ENCODE measurements at regions not wholly inside any gene's neighbourhood (a gene's known extent, or its start where the extent isn't known, plus 50 kb on each side); places are given as distances from the start of the nearest gene placed in this dataset.

DNA sequence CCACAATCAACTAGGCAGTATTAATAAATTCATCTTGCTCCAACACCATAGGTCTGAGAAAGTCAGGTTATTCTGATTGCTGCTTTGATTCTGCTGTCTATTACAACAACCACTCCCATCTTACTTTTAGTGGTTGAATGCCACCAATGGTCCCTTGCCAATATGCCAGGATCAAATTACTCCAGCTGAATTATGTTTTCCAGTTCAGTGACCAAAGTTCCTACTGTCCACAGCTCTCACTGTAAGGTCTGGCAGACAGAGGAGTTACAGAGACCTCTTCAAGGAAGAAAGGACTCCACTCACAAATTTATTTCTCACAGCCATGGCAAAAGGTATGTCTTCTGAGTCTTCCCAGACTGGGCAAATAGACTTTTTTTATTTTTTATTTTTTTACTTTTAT is 557.0 kb downstream of the HAO1 start:
- Histone ChIP-seq H3K9ac (ENCODE audit: low read length) (no peak overlapping the region), H3K27ac (ENCODE audit: low read length) (no peak overlapping the region), H3K9me3 (ENCODE audit: control insufficient read depth, low read depth, low read length) (no peaks in the 10 kb centered on the region), H3K36me3 (ENCODE audit: control insufficient read depth, low read depth, low read length) (no peaks in the 10 kb centered on the region), H3K4me3 (ENCODE audit: low read length) (no peak overlapping the region), H3K27me3 (ENCODE audit: control insufficient read depth, insufficient read depth, low read length) (no peaks in the 10 kb centered on the region), H3K4me1 (ENCODE audit: control insufficient read depth, low read depth, low read length) (no peaks in the 10 kb centered on the region)

DNA sequence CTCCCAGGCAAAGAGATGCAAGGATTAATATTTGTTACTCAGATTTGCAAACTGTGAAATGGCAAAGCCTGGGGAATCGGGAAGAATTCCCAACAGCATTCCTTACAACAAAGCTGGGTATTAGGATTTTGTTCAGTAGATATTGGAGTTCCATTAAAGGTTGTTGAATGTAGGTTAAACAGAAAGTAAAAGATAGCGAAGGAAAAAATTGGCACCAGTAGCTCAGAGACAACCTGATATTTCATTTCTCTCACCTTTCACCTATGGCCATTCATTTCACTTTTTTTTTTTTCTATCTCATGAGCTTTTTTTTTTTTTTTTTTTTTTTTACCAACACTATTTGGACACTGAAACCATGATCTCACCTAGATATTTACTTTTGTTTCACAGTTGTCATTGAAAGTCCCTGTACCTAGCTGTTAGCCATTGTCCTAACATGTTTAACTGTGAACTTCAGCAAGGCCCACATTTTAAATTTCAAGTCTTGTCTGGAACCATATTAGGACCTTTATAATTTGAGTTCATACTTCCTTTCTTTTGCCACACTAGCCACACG is 552.5 kb downstream of the HAO1 start:
- no peak overlapping the region for H3K9ac ChIP-seq (ENCODE audit: low read length)
- no peak overlapping the region for H3K4me3 ChIP-seq (ENCODE audit: low read length)
- no peak overlapping the region for H3K27ac ChIP-seq (ENCODE audit: low read length)
- no peaks in the 10 kb centered on the region for H3K36me3 ChIP-seq (ENCODE audit: control insufficient read depth, low read depth, low read length)
- no peaks in the 10 kb centered on the region for H3K4me1 ChIP-seq (ENCODE audit: control insufficient read depth, low read depth, low read length)
- no peaks in the 10 kb centered on the region for H3K9me3 ChIP-seq (ENCODE audit: control insufficient read depth, low read depth, low read length)
- H3K27me3 ChIP-seq (ENCODE audit: control insufficient read depth, insufficient read depth, low read length), result no peaks in the 10 kb centered on the region

DNA sequence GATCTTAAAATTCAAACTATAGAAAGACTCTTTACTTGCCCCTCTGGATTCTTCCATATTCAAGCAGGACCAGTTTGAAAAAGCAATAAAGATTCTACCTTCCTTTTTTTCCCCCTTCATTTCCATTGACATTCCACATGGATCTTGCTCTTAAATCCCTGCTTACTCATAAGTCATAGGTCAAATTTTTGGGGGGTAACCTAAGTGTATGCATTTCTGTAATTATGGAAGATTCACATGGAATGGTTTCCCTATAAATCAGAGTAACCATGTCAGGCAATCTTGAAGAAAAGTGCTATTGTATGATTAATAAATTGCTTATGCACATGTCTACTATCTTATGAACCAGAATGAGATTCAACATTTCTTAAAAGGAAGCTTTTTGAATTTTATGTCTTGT is 551.0 kb downstream of the HAO1 start:
- Histone ChIP-seq H3K36me3 (ENCODE audit: control insufficient read depth, low read depth, low read length) (no peaks in the 10 kb centered on the region), H3K27ac (ENCODE audit: low read length) (no peak overlapping the region), H3K9ac (ENCODE audit: low read length) (no peak overlapping the region), H3K9me3 (ENCODE audit: control insufficient read depth, low read depth, low read length) (no peaks in the 10 kb centered on the region), H3K27me3 (ENCODE audit: control insufficient read depth, insufficient read depth, low read length) (no peaks in the 10 kb centered on the region), H3K4me3 (ENCODE audit: low read length) (no peak overlapping the region), H3K4me1 (ENCODE audit: control insufficient read depth, low read depth, low read length) (no peaks in the 10 kb centered on the region)

DNA sequence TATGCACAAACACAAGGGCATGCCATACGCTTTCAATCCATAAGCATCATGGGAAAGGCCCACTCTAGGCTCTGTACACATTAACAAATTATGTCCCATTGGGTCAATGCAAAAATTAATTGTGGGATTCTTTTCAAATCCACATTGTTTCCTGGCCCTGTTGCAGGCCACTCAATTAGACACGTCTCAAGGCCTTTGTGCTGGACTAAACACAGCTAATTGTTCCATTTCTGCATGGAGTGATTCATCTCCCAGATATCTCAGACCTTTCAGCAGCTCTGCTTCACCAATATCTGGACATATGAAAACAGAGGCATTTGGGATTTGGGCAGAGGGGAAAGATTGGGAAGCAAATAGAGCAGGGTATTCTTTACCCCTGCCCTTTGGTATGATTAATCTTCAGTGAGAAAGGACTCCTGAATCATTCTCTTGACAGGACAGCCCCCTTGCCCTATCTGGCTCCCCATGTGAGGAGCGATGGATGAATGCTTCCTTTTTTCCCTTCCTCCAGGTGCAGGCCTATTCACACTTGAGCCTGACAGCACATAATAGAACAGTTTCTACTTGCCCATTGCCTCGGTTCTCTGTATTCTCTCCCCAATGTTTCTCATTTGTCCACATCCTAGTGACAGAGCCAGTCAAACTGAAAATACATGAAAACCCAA is 547.6 kb downstream of the HAO1 start:
- Histone ChIP-seq H3K27me3 (ENCODE audit: control insufficient read depth, insufficient read depth, low read length) (no peaks in the 10 kb centered on the region), H3K36me3 (ENCODE audit: control insufficient read depth, low read depth, low read length) (no peaks in the 10 kb centered on the region), H3K27ac (ENCODE audit: low read length) (no peak overlapping the region), H3K9me3 (ENCODE audit: control insufficient read depth, low read depth, low read length) (no peaks in the 10 kb centered on the region), H3K4me1 (ENCODE audit: control insufficient read depth, low read depth, low read length) (no peaks in the 10 kb centered on the region), H3K4me3 (ENCODE audit: low read length) (no peak overlapping the region), H3K9ac (ENCODE audit: low read length) (no peak overlapping the region)

DNA sequence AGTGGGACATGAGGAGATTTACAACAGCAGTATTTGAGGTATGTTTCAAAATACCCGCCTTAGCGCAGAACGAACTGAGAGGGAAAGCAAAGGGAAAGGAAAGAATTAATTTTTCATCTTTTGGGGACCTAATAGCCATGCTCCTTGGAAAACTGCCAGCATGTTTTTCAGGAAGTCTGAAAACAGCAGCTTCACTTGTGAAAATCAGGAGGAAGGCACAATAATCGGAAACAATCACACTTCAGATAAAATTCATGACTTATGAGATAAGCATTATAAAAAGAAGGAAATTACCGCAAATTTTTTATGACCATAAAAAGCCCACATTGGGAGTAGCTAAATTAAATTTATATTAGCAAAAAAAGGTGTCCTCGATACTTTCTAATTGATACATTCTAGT is 541.1 kb downstream of the HAO1 start:
- Histone ChIP-seq H3K4me1 (ENCODE audit: control insufficient read depth, low read depth, low read length) (no peaks in the 10 kb centered on the region), H3K36me3 (ENCODE audit: control insufficient read depth, low read depth, low read length) (no peaks in the 10 kb centered on the region)

DNA sequence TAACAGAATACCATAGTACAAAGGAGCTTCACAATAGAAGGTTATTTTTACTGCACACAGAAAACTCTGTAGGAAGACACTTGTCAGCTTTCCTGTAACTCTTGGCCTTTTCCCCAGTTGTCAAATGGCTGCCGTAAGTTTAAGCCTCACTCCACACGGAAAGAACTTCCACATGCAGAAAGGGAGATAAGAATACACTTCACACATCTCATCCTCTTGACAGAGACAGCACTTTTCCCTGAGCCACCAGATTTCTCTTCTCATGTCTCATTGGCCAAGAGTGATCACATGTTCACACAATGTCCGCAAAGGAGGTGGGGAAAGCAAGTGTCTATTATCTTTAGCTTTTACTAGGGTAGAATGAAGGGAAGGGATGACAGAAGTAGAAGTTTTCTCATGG is 540.7 kb downstream of the HAO1 start:
- H3K27ac ChIP-seq (ENCODE audit: low read length), result no peak overlapping the region
- H3K4me3 ChIP-seq (ENCODE audit: low read length), result no peak overlapping the region
- no peaks in the 10 kb centered on the region for H3K36me3 ChIP-seq (ENCODE audit: control insufficient read depth, low read depth, low read length)
- no peaks in the 10 kb centered on the region for H3K4me1 ChIP-seq (ENCODE audit: control insufficient read depth, low read depth, low read length)
- no peaks in the 10 kb centered on the region for H3K27me3 ChIP-seq (ENCODE audit: control insufficient read depth, insufficient read depth, low read length)
- no peak overlapping the region for H3K9ac ChIP-seq (ENCODE audit: low read length)
- no peaks in the 10 kb centered on the region for H3K9me3 ChIP-seq (ENCODE audit: control insufficient read depth, low read depth, low read length)

More for the DNA sequence above, 541.1 kb downstream of the HAO1 start:
- Histone ChIP-seq H3K27me3 (ENCODE audit: control insufficient read depth, insufficient read depth, low read length) (no peaks in the 10 kb centered on the region), H3K9me3 (ENCODE audit: control insufficient read depth, low read depth, low read length) (no peaks in the 10 kb centered on the region), H3K4me3 (ENCODE audit: low read length) (no peak overlapping the region), H3K27ac (ENCODE audit: low read length) (no peak overlapping the region), H3K9ac (ENCODE audit: low read length) (no peak overlapping the region)

DNA sequence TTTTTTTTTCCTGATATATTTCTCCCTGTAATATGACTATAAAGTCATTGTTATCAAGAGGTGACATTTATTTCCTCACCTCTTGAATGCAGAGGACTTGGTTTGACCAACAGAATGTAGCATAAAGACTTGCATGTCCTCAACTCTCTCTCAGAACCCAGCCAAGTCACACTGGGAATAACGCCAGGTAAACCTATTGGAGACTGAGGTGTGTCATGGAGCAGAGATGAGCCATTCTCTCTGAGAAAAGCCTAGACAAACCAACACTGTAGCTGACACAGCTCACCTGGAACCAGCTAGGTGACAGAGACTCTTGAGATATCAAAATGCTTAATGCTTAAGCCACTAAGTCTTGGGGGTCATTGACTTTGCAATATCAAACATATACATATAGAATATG is 533.6 kb downstream of the HAO1 start:
- Histone ChIP-seq H3K36me3 (ENCODE audit: control insufficient read depth, low read depth, low read length) (no peaks in the 10 kb centered on the region), H3K9me3 (ENCODE audit: control insufficient read depth, low read depth, low read length) (no peaks in the 10 kb centered on the region), H3K27ac (ENCODE audit: low read length) (no peak overlapping the region), H3K27me3 (ENCODE audit: control insufficient read depth, insufficient read depth, low read length) (no peaks in the 10 kb centered on the region), H3K9ac (ENCODE audit: low read length) (no peak overlapping the region), H3K4me3 (ENCODE audit: low read length) (no peak overlapping the region), H3K4me1 (ENCODE audit: control insufficient read depth, low read depth, low read length) (no peaks in the 10 kb centered on the region)

DNA sequence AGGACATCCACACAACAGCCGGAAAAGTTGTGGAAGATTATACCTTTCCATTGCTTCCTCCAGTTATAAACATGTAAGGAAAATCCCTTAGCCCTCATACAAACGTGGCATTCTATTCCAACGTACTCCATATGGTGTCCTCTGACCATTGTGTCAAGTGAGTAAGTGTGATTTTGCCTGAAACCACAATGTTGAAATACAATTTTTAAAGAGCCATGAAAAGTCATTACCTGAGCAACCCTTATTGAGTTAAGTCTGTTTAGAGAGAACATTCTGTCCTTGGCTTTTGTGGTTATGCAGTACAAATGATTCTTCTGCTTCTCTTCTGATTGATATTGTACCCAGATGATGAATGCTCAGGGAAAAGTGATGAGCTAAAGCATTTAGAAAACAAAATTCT is 530.1 kb downstream of the HAO1 start:
- Histone ChIP-seq H3K9me3 (ENCODE audit: control insufficient read depth, low read depth, low read length) (no peaks in the 10 kb centered on the region), H3K4me1 (ENCODE audit: control insufficient read depth, low read depth, low read length) (no peaks in the 10 kb centered on the region), H3K9ac (ENCODE audit: low read length) (no peak overlapping the region), H3K27me3 (ENCODE audit: control insufficient read depth, insufficient read depth, low read length) (no peaks in the 10 kb centered on the region), H3K27ac (ENCODE audit: low read length) (no peak overlapping the region), H3K36me3 (ENCODE audit: control insufficient read depth, low read depth, low read length) (no peaks in the 10 kb centered on the region), H3K4me3 (ENCODE audit: low read length) (no peak overlapping the region)

DNA sequence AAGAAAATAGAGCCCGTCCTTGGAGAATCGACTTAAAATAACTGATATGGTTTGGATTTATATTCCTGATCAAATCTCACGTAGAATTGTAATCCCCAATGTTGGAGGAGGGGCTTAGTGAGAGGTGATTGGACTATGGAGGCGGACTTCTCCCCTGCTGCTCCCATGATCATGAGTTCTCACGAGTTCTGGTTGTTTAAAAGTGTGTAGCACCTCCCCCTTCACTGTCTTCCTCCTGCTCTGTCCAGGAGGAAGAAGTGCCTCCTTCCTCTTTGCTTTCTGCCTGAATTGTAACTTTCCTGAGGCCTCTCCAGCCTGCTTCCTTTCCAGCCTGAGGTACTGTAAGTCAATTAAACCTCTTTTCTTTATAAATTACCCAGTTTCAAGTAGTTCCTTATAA is 529.2 kb downstream of the HAO1 start:
- Histone ChIP-seq H3K9ac (ENCODE audit: low read length) (no peak overlapping the region), H3K27ac (ENCODE audit: low read length) (no peak overlapping the region), H3K27me3 (ENCODE audit: control insufficient read depth, insufficient read depth, low read length) (no peaks in the 10 kb centered on the region), H3K9me3 (ENCODE audit: control insufficient read depth, low read depth, low read length) (no peaks in the 10 kb centered on the region), H3K4me3 (ENCODE audit: low read length) (no peak overlapping the region), H3K4me1 (ENCODE audit: control insufficient read depth, low read depth, low read length) (no peaks in the 10 kb centered on the region), H3K36me3 (ENCODE audit: control insufficient read depth, low read depth, low read length) (no peaks in the 10 kb centered on the region)

DNA sequence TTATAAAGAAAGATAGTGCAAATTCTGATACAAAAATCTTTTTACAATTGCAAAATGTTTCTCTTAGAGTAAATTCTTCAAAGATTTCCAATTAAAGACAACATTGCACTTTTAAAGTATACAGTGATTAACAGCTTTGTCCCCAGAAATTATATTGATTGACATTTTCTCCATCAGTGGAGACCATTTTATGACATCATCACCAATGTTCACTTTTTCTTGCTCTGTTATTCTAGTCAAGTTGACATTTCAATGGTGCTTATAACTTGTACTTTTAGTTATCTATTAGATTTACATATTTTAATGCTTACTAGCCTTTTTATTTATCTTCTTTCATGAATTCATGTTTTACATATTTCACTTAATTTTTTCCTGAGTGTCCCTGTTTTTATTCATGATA is 524.8 kb downstream of the HAO1 start:
- Histone ChIP-seq H3K36me3 (ENCODE audit: control insufficient read depth, low read depth, low read length) (no peaks in the 10 kb centered on the region), H3K4me3 (ENCODE audit: low read length) (no peak overlapping the region), H3K4me1 (ENCODE audit: control insufficient read depth, low read depth, low read length) (no peaks in the 10 kb centered on the region), H3K9me3 (ENCODE audit: control insufficient read depth, low read depth, low read length) (no peaks in the 10 kb centered on the region), H3K9ac (ENCODE audit: low read length) (no peak overlapping the region), H3K27me3 (ENCODE audit: control insufficient read depth, insufficient read depth, low read length) (no peaks in the 10 kb centered on the region), H3K27ac (ENCODE audit: low read length) (no peak overlapping the region)

DNA sequence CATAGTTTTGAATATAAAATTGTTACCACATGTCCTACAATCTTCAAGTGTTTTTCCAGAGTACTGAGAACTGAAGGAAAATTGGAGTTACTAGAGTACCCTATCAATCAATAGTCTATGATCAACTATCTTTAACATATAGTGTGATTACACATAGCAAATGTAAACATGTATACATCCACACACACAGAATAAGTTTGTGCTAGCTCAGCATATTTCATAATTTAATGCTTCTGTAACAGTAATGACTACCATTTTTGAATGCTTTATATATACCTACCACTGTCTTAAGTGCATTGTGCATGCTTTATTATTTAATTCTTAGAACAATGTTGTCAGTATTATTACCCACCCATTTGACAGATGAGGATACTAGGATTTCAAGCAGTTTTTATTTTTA is 523.9 kb downstream of the HAO1 start:
- Histone ChIP-seq H3K27ac (ENCODE audit: low read length) (no peak overlapping the region), H3K4me3 (ENCODE audit: low read length) (no peak overlapping the region), H3K9me3 (ENCODE audit: control insufficient read depth, low read depth, low read length) (no peaks in the 10 kb centered on the region), H3K27me3 (ENCODE audit: control insufficient read depth, insufficient read depth, low read length) (no peaks in the 10 kb centered on the region), H3K36me3 (ENCODE audit: control insufficient read depth, low read depth, low read length) (no peaks in the 10 kb centered on the region), H3K4me1 (ENCODE audit: control insufficient read depth, low read depth, low read length) (no peaks in the 10 kb centered on the region), H3K9ac (ENCODE audit: low read length) (no peak overlapping the region)

DNA sequence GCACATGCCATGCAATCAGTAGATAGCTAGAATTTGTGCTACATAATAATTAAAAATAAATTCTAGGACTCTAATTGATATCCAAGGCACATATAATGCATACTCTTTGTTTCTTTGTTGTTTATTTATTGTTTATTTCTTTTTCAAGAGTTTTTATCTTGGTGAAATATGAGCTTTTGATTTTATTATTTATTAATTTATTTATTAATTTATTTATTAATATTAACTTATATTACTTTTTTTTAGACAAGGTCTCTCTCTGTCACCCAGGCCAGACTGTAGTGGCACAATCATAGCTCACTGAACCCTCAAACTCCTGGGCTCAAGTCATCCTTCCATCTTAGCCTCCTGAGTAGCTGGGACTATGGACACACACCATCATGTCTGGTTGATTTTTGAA is 519.9 kb downstream of the HAO1 start:
- no peak overlapping the region for H3K4me3 ChIP-seq (ENCODE audit: low read length)
- H3K27me3 ChIP-seq (ENCODE audit: control insufficient read depth, insufficient read depth, low read length), result no peaks in the 10 kb centered on the region
- no peak overlapping the region for H3K27ac ChIP-seq (ENCODE audit: low read length)
- H3K9ac ChIP-seq (ENCODE audit: low read length), result no peak overlapping the region
- no peaks in the 10 kb centered on the region for H3K9me3 ChIP-seq (ENCODE audit: control insufficient read depth, low read depth, low read length)
- H3K4me1 ChIP-seq (ENCODE audit: control insufficient read depth, low read depth, low read length), result no peaks in the 10 kb centered on the region
- no peaks in the 10 kb centered on the region for H3K36me3 ChIP-seq (ENCODE audit: control insufficient read depth, low read depth, low read length)

Data from iPS-18a (cell line).